NCI-H748 (cell line): ENCODE measurements at regions not wholly inside any gene's neighbourhood (a gene's known extent, or its start where the extent isn't known, plus 50 kb on each side); places are given as distances from the start of the nearest gene placed in this dataset.

Experiments used
- DNase-seq: peaks from one replicate; lab custom pipeline; 2025; ENCODE audit not compliant: unreplicated experiment; lab: John Stamatoyannopoulos, UW

- no peak for DNase-seq
These were observed 1210.3 kb upstream of the ZEB2 start for GRCh38 chr2:145729993-145730770.

DNA sequence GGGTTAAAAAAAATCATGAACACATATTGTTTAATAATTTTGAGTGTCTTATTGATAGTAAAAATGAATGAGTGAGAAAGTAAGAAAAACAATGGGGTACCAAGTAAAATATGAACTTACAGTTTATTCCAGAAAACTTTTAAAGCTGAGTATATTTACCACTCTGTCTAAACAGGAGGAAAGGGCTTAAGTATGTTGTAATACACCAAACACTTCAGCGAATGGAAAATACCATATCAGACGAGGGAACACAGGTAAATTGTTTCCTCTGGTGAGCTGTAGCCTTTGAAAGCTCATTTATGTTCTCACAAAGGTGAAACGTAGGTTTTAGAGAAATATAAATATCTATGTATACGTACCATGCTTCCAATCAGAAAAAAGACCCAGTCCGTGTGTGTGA lies 1209.6 kb upstream of the ZEB2 start:
- no peak for DNase-seq

DNA sequence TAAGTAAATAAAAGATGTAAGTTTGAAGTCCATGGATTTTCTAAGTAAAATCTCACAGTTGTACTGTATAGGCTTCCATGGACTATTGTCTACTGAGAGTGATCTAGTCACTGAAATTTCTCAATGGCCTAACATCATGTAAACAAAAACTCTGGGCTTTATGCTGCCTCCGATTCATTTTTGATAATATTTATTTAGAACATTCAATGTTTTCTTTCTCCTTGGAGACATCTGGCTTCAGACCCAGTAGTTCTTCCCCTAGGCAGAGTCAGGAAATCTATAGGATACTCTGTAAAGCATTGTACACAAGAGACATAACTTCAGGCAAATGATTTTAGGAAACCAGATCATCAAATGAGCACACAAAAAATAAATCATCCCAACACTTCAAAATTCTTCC lies 1208.6 kb upstream of the ZEB2 start:
- DNase-seq = no peak

DNA sequence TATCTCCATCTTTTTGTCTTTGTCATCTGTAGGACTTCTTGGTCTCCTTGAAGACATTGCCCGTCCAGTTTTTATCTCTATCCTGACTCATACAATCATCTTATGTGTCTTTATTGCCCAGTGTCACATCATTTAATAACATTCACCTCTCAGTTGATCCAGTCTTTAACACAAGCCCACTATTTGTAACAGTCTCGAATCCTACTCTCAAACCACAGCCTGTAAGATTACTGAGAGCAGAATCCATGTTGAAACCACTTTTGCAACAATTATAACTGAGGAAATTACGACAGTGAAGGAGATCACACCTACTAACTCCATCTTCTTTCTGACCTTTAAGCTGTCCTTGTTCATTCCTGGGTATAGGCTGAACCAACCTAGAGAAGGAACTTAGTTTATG lies 1206.0 kb upstream of the ZEB2 start:
- no peak for DNase-seq

- DNase-seq = no peak
These were observed 1204.5 kb upstream of the ZEB2 start for GRCh38 chr2:145724311-145724898.

DNA sequence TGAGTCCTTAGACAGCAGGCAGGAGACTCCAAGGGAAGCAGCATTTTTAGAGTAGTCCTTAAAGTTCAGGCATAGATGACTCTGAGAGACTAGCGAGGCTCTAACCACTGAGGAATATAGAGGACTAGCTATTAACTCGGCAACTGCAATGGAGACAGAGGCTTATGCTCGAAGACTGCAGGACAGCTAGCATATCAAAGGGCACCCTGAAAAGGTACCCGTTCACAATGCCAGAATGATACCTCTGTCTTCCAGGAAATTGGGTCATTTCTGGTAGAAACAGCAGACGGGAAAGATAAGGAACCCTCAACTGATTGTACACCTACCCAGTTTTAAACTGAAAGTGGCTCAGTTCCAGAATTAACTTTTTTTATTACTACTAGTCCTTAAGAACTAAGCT lies 1204.0 kb upstream of the ZEB2 start:
- no peak for DNase-seq

DNA sequence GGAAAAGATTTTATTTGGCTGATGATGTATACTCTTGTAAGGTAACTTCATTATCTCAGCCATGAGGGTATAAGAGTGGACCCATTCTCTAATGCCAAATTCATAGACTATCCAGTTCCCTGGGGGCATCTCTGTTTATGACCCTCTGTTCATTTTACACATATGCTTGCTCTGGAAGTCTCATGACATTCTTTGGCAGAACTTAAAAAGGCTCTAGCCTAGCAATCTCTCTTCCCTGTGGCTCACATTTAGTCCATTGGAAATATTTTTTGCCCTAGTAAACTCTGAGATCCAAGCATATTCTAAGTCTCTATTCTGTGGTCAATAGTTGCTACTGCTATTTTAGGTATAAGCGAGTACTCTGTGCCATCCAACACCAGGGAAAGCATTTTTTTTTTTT lies 1201.8 kb upstream of the ZEB2 start:
- DNase-seq = no peak

- peak; percentile 38 for DNase-seq
These were observed 1195.7 kb upstream of the ZEB2 start for GRCh38 chr2:145715601-145716000.

- no peak for DNase-seq
These were observed 1190.4 kb upstream of the ZEB2 start for GRCh38 chr2:145710303-145710702.

DNA sequence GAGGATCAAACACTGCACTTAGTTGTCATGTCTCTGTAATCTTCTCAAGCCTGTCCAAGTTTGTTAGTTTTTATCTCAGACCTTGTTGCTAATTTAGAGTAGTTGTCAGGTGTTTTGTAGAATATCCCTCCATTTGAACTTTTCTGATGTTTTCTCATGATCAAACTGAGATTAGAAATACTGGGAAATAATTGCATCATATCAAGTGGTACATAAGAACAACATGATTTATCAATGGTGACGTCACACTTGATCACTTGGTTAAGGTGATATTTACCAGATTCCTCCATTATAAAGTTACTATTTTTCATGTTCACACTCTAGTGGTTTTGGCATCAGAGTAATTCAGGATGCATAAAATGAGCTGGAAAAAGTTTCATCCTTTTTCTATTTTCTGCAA lies 1182.4 kb upstream of the ZEB2 start:
- no peak for DNase-seq

DNA sequence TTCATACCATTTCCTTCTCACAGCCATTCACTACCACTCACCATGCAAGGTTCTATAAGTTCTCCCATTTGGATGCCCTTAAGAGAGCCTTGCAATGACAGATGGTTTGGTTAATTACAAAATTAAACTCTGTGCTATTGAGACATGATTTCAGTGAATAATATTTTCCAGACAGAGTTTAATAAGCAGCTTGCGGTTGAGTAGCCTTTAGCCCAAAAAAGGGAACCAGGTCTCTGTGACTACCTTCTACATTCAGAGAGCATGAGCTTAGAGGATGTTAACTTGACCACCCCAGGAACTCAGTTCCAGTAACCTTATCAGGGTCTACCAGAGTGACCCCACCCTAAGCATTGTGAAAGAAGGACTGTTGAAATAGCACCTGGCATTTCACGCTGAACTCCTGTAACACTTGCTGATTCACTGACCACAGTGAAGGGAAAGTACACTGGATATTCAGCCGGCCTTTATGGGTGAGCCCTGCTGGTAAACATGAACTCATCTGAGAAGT lies 1173.1 kb upstream of the ZEB2 start:
- DNase-seq = peak; percentile 57

DNA sequence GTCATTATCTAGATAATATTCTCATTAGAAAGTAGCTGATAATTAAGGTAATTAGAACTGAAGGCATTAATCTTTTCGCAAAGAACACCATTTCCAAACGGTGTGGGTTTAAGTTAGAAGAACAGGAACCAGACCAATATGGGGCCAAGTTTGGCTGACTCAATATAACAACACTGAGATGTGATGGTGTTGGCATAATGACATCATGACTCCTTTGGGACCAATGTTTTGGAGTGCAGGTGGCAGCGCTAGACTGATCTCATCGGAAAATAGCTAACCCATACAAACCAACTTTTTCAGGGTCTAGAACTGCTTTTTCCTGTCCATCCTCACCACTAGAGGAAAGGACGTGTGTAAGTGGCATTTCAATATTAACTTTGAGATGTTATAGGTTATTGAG lies 1171.7 kb upstream of the ZEB2 start:
- no peak for DNase-seq

DNA sequence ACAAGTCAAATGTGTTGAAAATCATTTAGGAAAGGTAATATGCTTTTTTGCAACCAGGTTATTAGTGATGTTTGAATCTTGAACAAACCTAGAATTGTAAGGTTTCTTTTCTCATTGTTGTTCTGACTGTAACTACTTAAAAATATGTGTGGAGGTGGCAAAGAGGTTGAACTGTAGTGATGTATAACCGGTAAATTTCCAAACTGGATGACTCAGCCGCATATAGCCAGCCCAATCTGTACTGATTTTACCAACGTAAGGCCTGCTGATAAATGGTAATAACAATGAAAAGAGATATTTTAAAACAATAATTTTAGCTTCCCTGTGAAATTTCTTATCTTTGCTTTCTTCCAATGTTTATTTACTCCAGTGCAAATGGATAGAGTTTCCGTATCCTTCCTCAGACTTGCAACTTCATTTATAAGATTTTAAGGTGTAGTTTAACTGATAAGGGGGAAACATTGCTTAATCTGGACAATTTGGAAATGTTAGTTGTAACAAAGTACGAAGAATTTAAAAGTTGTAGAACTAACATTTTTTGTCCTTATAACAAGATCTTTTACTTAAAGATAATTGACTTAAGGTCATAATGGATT lies 1170.4 kb upstream of the ZEB2 start:
- no peak for DNase-seq

GRCh38 chr2:145689277-145689676 lies 1169.4 kb upstream of the ZEB2 start:
- no peak for DNase-seq

DNA sequence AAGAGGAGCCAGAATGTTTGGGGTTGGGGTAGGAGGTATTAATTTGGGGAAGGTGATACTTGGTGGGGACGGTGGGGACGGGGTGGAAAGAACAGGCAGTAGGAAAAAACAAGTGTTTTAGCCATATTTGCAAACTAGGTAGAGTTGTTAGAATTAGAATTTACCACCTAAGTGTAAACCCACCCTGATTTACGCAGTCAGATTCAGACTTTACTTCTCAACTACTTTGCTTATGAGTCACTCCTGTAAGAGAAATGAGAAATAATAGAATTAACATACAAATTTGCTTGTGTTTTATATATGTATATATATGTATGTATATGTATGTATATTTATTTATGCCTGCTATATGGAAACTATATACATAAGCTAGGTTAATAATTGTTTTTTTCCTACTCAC lies 1168.2 kb upstream of the ZEB2 start:
- DNase-seq = no peak

- DNase-seq = peak; percentile 34
These were observed 1167.7 kb upstream of the ZEB2 start for GRCh38 chr2:145687442-145688134.

DNA sequence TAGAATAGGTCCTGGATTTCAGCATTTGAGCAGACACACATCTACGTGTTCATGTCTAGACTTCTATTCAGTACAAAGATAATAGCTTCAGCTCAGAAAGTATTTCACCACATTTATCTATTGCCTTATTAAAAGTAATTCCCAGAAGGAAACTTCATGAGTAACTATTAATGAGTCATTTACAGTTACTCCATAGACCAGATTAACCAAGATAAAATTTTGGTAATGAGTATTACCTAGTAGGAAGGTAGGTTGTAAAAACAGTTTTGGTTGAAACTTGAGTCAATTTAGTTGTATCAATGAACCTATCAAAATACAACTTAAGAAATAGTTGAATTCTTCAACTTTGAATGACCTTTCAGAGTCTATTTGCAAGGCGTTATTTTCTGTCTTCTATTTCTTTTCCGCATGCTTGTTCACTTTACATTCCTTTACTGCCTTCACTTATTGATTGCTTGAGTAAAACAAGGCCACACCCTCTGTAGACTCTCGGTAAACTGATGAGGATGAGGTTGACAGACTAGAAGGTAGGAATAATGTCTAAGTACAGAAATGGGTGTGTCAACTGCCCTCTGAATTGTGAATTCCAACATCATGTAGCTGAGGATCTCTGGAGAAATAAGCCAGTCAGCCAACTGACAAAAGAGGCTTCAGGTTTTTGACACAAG lies 1165.6 kb upstream of the ZEB2 start:
- no peak for DNase-seq

DNA sequence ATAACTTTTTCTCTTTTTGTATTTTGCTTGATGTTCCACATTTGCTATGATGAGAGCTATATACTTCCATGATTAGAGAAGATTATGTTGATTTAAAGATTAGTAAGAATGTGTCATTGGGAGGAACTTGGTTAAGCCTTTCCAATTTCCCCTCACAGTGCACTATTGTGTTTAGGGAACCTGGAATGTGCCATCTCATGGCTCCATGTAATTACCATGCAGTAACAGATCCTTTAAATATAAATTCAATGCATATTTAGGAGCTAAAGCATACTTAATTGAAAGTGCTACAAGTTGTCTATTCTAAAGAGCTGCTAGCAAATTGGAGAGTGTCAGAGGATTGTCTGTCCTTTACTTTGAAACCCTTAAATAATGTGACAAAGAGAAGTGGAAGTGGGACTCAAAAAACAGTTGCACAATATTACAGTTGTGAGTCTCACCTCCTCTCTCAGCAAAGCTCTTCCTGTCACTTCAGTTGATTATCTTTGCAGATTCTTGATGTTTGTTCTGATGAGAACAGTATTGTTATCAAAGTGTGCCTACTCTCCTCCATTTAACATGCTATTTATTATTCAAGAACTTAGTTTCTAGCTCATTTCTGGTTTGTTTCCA lies 1162.7 kb upstream of the ZEB2 start:
- DNase-seq = no peak

DNA sequence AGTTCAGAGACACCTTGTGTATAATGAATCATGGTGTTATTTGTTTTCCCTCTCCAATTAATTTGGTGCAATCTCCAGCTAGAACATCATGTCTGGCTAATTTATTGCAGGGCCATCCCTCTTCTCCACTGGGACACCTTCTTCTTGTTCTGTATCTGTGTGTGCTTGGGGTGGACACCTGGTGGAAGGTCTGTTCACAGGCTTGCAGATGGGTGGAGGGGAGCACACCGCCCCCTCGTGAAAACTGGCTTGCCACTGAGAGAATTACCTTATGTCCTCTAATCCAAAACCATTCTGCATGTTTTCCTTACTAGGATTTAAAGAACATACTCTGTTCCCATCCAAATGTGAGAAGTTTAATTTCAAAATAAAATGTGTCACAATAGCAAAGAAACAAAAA lies 1160.4 kb upstream of the ZEB2 start:
- DNase-seq = no peak

DNA sequence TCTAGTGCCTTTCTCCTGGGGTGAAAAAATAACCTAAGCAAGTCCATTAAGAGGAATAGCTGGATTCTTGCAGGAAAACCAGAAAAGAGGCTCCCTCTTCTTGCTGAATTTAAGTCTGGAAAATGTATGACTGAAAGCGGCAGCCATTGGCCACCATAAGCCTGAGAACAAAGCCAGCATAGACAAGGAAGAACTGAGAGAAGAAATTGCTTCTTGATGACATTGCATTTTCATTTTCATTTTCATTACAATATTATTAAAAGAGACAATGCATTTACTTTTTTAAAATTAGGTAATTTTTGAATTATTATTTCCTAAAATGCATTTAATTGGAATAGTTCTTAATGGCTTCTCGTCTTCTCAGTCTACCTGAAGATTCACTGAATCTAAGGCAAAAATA lies 1157.5 kb upstream of the ZEB2 start:
- DNase-seq = no peak

GRCh38 chr2:145674705-145675104 lies 1154.8 kb upstream of the ZEB2 start:
- DNase-seq = no peak
